ENCODE measurements at regions not wholly inside any gene's neighbourhood (a gene's known extent, or its start where the extent isn't known, plus 50 kb on each side); places are given as distances from the start of the nearest gene placed in this dataset.
"Not testable (repeated sequence)": the region's sequence is repeated elsewhere in the genome, so short reads cannot be mapped to it uniquely, and the experiment has no call there.

DNA sequence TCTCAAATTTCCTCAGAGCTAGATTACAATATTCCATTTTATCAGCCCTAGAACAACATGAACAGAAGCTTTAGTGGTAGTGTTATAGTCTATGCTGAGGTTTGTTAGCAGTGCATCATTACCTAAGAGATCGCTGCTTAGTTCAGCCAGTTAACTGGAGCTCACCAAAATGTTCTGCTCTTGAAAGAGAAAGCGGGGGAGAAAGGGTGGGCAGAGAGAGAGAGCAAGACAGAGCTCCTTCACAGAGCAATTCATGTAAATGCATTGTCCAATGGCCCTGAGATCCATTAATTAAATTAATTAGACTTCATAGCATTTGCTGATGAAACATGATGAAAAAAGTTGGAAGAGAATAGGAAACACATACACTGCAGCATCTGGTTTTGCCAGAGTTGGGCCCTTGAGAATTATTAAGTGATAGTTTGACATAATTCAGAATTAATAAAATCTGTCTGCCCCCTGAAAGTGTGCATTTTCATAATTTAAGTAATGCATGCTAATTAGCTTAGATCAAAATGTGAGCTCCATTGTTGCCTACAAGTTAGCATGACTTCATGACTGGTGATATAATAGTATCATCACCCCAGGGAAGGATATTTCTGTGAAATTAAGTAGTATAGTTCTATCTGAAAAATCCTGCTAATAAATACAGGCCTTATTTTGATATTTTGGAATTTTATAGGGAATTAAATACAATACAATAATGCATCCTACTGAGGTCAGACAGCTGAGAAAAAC is 86.9 kb upstream of the LYSMD4 start:
- DNase-seq: no peak

GRCh38 chr15:99818872-99819271 is 85.6 kb upstream of the LYSMD4 start:
- no peak for DNase-seq

DNA sequence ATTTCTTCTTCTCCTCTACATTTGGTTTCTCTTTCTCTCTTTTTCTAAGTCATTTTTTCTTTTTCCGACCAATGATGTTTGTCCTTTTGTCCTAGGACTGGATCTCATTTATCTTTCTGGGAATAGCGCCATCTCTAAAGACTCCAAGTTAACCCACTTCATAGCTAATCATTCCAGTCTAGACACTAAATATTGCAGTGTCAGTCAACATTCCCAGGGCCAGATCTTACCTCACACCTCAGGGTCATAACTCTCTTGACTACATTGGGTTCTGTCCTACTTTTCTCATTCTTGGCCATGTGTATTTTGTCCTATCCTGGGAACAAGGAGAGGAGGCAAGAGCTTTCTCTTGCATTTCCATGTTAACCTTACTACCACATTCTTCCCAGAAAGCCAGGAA is 83.6 kb upstream of the LYSMD4 start:
- not testable (repeated sequence) for DNase-seq

- not testable (repeated sequence) for DNase-seq
Observed at GRCh38 chr15:99810663-99811062, 77.4 kb upstream of the LYSMD4 start.

GRCh38 chr15:99799854-99800250 is 66.6 kb upstream of the LYSMD4 start:
- DNase-seq: not testable (repeated sequence)

DNA sequence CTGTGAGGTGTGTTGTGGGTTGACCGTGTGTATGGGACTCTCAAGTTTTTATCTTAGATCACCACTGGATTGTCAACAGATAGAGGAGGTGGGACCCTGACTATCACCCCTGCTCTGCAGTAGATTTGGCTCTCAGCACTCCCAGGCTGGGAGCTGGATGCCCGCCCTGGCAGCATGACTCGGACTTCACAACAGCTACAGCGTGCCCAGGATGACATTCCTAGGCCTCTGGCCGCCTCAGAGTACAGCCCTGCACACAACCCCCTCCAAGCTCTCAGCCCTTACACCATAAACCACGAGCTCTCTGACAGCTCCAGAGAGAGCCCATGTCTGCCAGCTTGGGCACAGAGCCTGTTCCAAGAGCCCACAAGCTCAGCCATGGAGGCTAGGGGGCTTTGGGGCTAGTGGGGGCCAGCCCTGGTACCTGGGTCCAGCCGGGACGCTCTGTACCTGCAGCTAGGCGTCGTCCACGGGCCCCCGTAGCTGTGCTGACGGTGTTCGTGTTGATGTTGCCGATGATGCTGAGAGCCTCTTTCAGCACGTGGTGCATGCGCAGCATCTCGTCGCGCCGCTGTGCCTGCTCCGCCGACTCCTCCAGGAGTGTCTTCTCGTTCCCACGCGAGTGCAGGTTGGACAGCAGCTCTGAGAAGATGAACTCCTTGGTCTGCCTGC is 66.1 kb upstream of the LYSMD4 start:
- DNase-seq: not testable (repeated sequence)

DNA sequence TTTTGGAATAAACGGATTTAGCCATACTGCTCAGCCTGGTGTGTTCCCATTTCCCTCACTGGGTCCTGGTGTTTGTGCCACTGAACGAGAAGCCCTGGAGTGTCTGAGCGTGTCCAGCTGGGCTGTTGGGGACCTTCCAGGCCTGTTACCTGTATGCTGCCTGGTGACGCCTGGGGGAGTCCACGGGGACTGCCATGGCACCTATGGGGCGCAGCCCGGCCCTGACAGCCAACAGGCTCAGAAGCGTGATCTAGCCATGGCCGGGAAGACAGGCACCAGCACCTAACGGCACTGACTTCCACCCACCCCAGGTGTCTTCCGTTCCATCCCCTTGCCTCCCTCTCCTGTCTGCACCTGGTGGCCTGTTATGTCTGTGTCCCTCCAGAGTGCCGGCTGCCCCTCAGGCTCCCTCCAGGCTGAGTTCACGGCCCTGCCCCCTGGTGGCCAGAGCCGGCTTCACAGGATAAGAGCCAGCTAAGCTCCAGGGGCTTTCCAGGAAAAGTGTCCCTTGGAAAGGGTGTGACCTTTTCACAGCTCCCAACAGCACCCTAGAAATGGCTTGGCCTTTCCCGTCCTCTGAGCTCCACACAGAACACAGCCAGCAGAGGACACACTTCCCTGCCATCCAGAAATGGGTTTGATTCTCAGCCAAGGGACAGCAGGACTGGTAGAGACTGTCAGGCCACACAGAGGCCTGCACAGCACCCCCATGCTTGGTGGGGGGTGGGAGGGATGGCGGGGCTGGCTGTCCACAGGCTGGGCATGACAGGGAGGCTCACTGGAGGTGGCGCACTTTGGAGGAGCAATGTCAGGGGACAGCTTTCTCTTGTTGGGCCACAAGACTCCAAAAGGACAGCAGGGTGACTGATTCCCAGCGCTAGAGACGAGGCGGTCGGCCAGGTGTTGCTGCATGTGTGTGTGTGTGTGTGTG is 64.0 kb upstream of the LYSMD4 start:
- DNase-seq: not testable (repeated sequence)

DNA sequence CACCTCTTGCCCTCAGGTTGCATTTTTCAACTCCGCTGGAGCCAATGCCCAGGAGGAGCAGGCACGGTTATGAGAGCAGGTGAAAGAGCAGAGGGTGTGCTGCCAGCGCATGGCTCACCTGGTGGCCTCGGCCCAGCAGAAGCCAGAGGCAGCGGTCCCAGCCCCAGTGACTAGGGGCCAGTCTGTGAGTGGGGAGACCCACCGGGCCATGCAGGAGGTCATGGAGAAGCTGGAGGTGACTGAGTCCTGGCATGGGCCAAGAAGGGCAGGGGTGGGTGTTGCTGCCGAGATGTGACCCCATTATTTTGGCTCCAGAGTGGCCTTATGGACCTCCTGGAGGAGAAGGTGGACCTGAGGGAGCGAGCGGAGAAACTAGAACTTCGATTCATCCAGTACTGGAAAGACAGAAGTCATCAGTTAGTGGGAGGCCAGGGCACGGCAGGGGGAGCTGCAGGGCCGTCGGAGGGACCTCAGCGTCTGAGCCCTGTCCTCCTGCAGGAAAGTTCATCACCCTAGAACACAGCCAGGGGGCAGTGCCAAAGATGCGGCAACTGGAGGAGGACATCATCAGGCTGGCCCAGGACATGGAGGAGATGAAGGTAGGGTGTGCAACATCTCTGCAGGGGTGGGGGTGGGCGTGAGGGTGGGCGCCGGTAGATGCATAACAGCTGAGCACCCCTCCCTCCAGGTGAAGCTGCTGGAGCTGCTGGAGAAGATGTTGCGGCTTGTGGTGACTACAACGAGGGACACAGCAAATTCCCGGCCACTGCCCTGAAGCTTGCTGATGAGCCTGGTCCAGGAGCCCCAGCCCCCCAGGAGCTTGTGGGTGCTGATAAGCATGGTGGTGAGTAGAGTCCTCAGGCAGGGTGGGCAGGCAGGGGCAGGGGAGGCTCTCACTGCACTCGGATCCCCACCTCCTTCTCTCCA is 58.9 kb upstream of the LYSMD4 start:
- not testable (repeated sequence) for DNase-seq

GRCh38 chr15:99790751-99791150 is 57.5 kb upstream of the LYSMD4 start:
- DNase-seq: not testable (repeated sequence)

- DNase-seq: no peak
Observed at GRCh38 chr15:99788156-99788555, 54.9 kb upstream of the LYSMD4 start.

- DNase-seq: not testable (repeated sequence)
Observed at GRCh38 chr15:99784800-99785199, 51.6 kb upstream of the LYSMD4 start.

GRCh38 chr15:99783918-99784619 is 50.8 kb upstream of the LYSMD4 start:
- not testable (repeated sequence) for DNase-seq
